Right cardiac atrium (tissue), 5 donors: ENCODE measurements at regions not wholly inside any gene's neighbourhood (a gene's known extent, or its start where the extent isn't known, plus 50 kb on each side); places are given as distances from the start of the nearest gene placed in this dataset.
"Not testable (repeated sequence)": the region's sequence is repeated elsewhere in the genome, so short reads cannot be mapped to it uniquely, and the experiment has no call there.

Experiments used
- ATAC-seq, 2 donors: fragments of 200-7000 bp; cut with Tn5 transposase; one replicate each; pipeline versions ENCODE4 v1.8.0 to v1.9.1; 2020; ENCODE audit warnings: moderate library complexity in 2 of 2, mild to moderate bottlenecking in 1 of 2
- DNase-seq, 3 donors: peaks; one replicate each; pipeline ENCODE4 v3.0.0-alpha.2; 2020
- H3K27ac ChIP-seq: one replicate; pipeline ENCODE4 v1.5.1; 2013; ENCODE audit warnings: mild to moderate bottlenecking, low read length, control low read depth, moderate library complexity
- H3K27me3 ChIP-seq: one replicate; pipeline ENCODE4 v1.6.1; 2013; ENCODE audit not compliant: control insufficient read depth, insufficient read depth
- H3K4me1 ChIP-seq: one replicate; pipeline ENCODE4 v1.6.1; 2013; ENCODE audit warnings: low read length; ENCODE audit not compliant: control insufficient read depth, insufficient read depth
- H3K4me3 ChIP-seq: one replicate; pipeline ENCODE4 v1.5.1; 2013; ENCODE audit warnings: low read length, control low read depth
- H3K9me3 ChIP-seq: one replicate; pipeline ENCODE4 v1.6.1; 2013; ENCODE audit warnings: low read length; ENCODE audit not compliant: control insufficient read depth
- WGBS: extraction: QIAGEN DNeasy Blood & Tissue Kit; methylation state at CpG from one replicate; pipeline ENCODE4 v1.1.7; 2013; 5-methylcytosine and 5-hydroxymethylcytosine counted together
- intact Hi-C, 4 donors: fragments of 100-400 bp; cut with DNase I; formaldehyde crosslinking; loops; one replicate each; pipeline versions ENCODE4 v1.11.0 to v1.14.0; 2022 to 2023
- donor health status: healthy with polysubstance abuse.
- donor health status: DM: no; HTN: yes; CAD: no.
- donor health status: DM: no; HTN: no; CAD: no.
- donor health status: DM: no; HTN: yes; CAD: no; lungs with severe emphysema.
- donor health status: DM: yes; HTN: yes; CAD: no.

DNA sequence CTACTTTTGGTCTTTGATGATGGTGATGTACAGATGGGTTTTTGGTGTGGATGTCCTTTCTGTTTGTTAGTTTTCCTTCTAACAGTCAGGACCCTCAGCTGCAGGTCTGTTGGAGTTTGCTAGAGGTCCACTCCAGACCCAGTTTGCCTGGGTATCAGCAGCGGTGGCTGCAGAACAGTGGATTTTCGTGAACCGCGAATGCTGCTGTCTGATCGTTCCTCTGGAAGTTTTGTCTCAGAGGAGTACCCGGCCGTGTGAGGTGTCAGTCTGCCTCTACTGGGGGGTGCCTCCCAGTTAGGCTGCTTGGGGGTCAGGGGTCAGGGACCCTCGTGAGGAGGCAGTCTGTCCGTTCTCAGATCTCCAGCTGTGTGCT is 56.6 kb upstream of the TNFAIP8 start:
- H3K27ac ChIP-seq, H3K27me3 ChIP-seq, H3K9me3 ChIP-seq, H3K4me3 ChIP-seq, intact Hi-C loops, H3K4me1 ChIP-seq, ATAC-seq, DNase-seq: not testable (repeated sequence)
- WGBS = 91% methylated on average over 9 of the region's 9 CpGs

DNA sequence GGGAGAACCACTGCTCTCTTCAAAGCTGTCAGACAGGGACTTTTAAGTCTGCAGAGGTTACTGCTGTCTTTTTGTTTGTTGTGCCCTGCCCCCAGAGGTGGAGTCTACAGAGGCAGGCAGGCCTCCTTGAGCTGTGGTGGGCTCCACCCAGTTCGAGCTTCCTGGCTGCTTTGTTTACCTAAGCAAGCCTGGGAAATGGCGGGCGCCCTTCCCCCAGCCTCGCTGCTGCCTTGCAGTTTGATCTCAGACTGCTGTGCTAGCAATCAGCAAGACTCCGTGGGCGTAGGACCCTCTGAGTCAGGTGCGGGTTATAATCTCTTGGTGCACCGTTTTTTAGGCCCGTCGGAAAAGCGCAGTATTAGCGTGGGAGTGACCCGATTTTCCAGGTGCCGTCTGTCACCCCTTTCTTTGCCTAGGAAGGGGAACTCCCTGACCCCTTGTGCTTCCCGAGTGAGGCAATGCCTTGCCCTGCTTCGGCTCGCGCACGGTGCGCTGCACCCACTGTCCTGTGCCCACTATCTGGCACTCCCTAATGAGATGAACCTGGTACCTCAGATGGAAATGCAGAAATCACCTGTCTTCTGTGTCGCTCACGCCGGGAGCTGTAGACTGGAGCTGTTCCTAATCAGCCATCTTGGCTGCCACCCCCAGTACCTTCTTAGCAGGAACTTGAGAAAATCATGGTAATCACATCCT is 56.1 kb upstream of the TNFAIP8 start:
- ATAC-seq, H3K27ac ChIP-seq, H3K27me3 ChIP-seq, intact Hi-C loops, H3K4me3 ChIP-seq, H3K9me3 ChIP-seq, H3K4me1 ChIP-seq: not testable (repeated sequence)
- DNase-seq = peak; percentile 24 to 72 (median 65)
- WGBS = 94% methylated on average over 23 of the region's 23 CpGs

DNA sequence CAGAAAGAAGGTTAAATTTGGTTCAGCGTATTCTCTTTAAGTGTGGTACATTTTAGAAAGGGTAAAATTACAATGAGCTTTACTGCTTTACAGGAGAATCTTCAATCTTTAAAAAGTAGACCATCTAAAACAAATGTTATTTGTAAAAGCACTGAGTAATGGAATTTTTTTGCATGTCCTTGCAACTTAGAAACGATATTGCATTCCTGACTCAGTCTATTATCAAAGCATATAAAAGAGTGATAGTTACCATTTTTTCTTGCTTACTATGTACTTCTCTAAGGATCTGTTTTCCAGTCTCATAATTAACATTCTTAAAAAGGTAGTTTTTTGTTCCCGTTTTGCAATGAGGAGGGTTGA is 55.5 kb upstream of the TNFAIP8 start:
- DNase-seq = no peak
- Histone ChIP-seq H3K27me3 (no peaks in the 10 kb centered on the region), H3K27ac (no peak overlapping the region), H3K4me3 (no peak overlapping the region), H3K9me3 (no peaks in the 10 kb centered on the region), H3K4me1 (peaks cover 2% of the 10 kb centered on the region)
- ATAC-seq = no peak
- intact Hi-C loops = no loop called here
- WGBS = 82% methylated on average over 3 of the region's 3 CpGs

DNA sequence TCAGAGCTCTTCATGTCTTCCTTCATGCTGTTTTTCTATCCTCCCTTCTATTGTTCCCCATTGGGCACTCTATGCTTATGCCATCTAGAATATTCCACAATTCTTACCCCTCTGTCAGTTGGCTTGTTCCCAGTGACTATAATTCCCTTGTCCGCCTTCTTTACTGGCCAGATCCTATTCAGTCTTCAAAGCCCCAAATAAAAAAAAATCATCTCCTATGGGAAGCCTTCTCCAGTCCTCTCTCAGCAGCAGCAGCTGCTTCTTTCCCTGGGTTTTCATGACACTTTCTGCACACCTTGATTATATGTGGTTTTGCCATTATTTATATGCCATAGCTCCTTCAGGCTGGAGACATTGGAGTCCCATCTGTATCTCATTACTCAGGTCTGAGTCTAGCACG is 54.6 kb upstream of the TNFAIP8 start:
- Histone ChIP-seq H3K27ac (no peak overlapping the region), H3K9me3 (no peaks in the 10 kb centered on the region), H3K27me3 (no peaks in the 10 kb centered on the region), H3K4me1 (peaks cover 2% of the 10 kb centered on the region), H3K4me3 (no peak overlapping the region)
- DNase-seq = no peak
- intact Hi-C loops = no loop called here
- ATAC-seq = no peak
- WGBS = 91% methylated on average over 2 of the region's 2 CpGs

DNA sequence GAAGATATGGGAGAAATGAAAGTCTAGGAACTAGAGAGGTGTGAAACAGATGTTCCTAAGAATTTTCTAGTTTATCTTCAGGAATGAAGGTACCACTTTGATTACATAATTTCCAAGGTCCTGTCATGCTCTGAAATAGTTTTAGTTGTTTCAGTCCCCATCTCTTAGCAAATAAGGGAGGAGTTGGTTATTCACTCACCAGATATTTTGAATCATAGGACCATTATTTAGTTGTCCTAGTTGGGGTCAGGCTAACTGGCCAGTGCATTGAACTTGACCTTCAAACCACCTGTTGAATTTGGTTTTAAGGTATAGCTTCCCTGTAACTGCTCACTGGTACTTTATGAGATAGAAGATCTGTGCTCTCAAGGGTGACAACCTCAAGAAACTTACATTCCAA is 53.9 kb upstream of the TNFAIP8 start:
- DNase-seq (no peak), ATAC-seq (no peak)
- no peaks in the 10 kb centered on the region for H3K9me3 ChIP-seq
- H3K27ac ChIP-seq = no peak overlapping the region
- H3K4me3 ChIP-seq = no peak overlapping the region
- H3K27me3 ChIP-seq = no peaks in the 10 kb centered on the region
- peaks cover 2% of the 10 kb centered on the region for H3K4me1 ChIP-seq
- intact Hi-C loops = no loop called here

DNA sequence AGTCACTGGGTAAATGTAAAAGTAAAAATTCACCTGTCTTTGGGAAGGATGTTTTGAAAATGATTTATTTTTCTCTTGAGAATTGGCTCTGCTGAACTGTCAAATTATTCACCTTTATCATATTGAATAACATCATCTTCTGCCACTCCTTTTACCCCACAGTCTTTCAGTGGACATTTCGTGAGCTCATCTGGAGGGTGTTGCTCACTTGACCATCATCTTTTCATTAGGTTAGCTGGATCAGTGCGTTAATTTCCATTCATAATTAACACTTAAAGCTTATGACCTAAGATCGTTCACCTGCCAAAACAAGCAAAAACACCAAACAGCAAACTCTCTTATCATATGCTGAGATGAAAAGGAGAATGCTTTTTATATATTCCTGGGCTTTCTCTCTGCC is 53.4 kb upstream of the TNFAIP8 start:
- DNase-seq (no peak), ATAC-seq (peak in 1 of 2 donors; percentile 16)
- Histone ChIP-seq H3K27me3 (no peaks in the 10 kb centered on the region), H3K4me1 (peaks cover 2% of the 10 kb centered on the region), H3K27ac (no peak overlapping the region), H3K4me3 (no peak overlapping the region), H3K9me3 (no peaks in the 10 kb centered on the region)
- intact Hi-C loops = no loop called here
- WGBS = 69% methylated on average over 3 of the region's 3 CpGs

DNA sequence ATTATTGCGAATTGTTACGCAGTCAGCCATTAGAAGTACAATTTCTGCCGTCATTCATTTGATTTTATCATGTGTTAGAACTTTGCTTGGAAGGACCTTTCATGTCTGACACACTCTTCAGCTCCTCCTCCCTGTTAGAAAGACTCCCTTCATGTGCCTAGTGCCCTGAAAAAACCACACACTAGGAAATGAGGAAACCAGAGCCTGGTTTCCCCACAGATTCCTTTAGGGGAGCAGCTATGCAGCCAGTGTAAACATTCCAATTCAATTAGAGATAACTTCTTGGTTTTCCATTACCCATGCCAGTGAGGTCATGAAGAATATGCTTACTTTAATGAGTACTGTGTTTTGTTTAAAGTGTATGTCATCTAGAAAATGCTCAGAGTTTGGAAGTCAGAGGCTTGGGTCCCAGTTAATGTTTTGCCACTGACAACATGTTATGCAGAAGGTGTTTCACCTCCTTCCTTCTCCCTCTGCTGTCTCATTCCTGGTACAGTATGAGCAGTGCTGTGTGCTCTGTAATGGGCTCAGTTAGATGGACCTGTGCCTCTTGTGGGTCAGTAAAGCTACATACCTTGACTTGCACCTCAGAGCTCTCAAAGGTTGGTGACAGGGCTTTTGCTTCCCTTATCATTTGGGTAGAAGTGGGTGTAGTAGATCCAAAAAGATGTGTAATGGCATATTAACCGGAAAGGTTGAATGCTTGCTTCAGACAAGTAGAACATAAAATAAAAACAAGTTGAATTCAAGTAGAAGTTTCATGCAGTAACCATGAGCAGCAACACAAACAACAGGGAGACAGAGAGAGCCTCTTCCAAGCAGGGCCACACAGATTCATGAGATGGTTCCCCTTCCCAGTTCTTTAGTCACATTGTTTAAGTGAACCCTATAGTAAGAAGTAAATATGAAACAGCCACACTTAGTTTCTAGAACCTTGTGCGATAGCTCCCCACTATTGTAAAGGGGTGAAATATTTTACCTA is 52.6 kb upstream of the TNFAIP8 start:
- intact Hi-C loops = no loop called here
- Histone ChIP-seq H3K27ac (no peak overlapping the region), H3K4me3 (no peak overlapping the region), H3K4me1 (peaks cover 2% of the 10 kb centered on the region), H3K9me3 (no peaks in the 10 kb centered on the region), H3K27me3 (no peaks in the 10 kb centered on the region)
- WGBS = 61% methylated on average over 5 of the region's 5 CpGs
- ATAC-seq (peak; percentile 93 to 98), DNase-seq (no peak)

DNA sequence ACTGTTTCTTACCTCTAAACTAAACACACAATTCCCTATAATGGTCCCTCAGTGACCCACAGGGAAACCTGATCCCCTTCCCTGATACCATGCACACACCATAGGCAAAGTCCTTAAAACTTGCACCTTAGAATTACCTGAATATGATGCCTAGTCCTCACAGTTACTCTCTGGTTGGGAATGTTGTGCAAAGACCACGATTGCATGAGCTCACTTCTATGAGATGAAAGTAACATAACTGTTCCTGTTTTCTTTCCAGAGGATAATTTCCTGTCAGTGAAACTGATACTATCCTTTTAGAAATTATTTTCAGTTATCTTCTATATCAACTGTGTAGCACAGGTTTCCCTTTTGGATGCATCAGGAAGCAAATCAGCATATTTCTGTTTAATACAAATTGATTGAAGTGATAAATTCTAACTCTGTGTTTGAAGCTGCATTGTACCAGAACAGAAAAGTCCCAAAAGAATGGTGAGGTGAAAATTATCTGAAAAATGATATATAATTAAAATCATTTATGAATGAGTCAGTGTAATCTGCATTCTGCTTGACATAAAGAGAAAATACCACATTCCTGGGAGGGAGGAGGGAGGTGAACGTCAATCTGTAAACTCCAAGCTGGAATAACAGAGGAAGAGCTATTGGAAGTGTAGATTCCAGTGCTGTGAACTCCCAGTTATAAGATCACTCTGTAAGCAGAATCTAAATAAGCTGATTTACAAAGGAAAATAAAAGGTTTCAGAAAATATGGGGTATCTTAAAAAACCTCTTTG is 51.2 kb upstream of the TNFAIP8 start:
- intact Hi-C loops = no loop called here
- no peak overlapping the region for H3K27ac ChIP-seq
- H3K9me3 ChIP-seq = no peaks in the 10 kb centered on the region
- H3K4me3 ChIP-seq = no peak overlapping the region
- H3K4me1 ChIP-seq = peaks cover 2% of the 10 kb centered on the region
- no peaks in the 10 kb centered on the region for H3K27me3 ChIP-seq
- WGBS = 58% methylated on average over 2 of the region's 2 CpGs
- ATAC-seq (no peak), DNase-seq (no peak)
